CD4-positive, alpha-beta T cell treated with Interleukin-1 beta for 1 hour (primary cell): ENCODE measurements at regions not wholly inside any gene's neighbourhood (a gene's known extent, or its start where the extent isn't known, plus 50 kb on each side); places are given as distances from the start of the nearest gene placed in this dataset.
"Not testable (repeated sequence)": the region's sequence is repeated elsewhere in the genome, so short reads cannot be mapped to it uniquely, and the experiment has no call there.

ENCODE experiments used
- DNase-seq, 2 donors: peaks; one replicate each; pipeline ENCODE4 v3.0.0-alpha.2; 2020 to 2022

GRCh38 chr2:132273585-132273984 lies 111.8 kb upstream of the ANKRD30BL start:
- DNase-seq, result not testable (repeated sequence)

GRCh38 chr2:132274000-132274399 lies 112.2 kb upstream of the ANKRD30BL start:
- no peak for DNase-seq

- no peak for DNase-seq
Observed at GRCh38 chr2:132275396-132275795, 113.6 kb upstream of the ANKRD30BL start.

GRCh38 chr2:132276571-132276981 lies 114.8 kb upstream of the ANKRD30BL start:
- no peak for DNase-seq

GRCh38 chr2:132278267-132278666 lies 116.5 kb upstream of the ANKRD30BL start:
- DNase-seq, result no peak

- no peak for DNase-seq
Observed at GRCh38 chr2:132279344-132279743, 117.6 kb upstream of the ANKRD30BL start.

- no peak for DNase-seq
Observed at GRCh38 chr2:132279930-132280615, 118.3 kb upstream of the ANKRD30BL start.

- DNase-seq, result no peak
Observed at GRCh38 chr2:132280912-132281311, 119.2 kb upstream of the ANKRD30BL start.

- DNase-seq, result not testable (repeated sequence)
Observed at GRCh38 chr2:132282104-132282503, 120.4 kb upstream of the ANKRD30BL start.

- DNase-seq, result no peak
Observed at GRCh38 chr2:132282911-132283310, 121.2 kb upstream of the ANKRD30BL start.

- not testable (repeated sequence) for DNase-seq
Observed at GRCh38 chr2:132286289-132286911, 124.6 kb upstream of the ANKRD30BL start.

- not testable (repeated sequence) for DNase-seq
Observed at GRCh38 chr2:132287910-132288309, 126.2 kb upstream of the ANKRD30BL start.

- not testable (repeated sequence) for DNase-seq
Observed at GRCh38 chr2:132289138-132289537, 127.4 kb upstream of the ANKRD30BL start.

- DNase-seq, result not testable (repeated sequence)
Observed at GRCh38 chr2:132289812-132290211, 126.8 kb upstream of the GPR39 start.

GRCh38 chr2:132300592-132301378 lies 115.8 kb upstream of the GPR39 start:
- DNase-seq, result not testable (repeated sequence)

- not testable (repeated sequence) for DNase-seq
Observed at GRCh38 chr2:132304661-132305380, 111.8 kb upstream of the GPR39 start.

- DNase-seq, result not testable (repeated sequence)
Observed at GRCh38 chr2:132307613-132308198, 108.9 kb upstream of the GPR39 start.

- DNase-seq, result not testable (repeated sequence)
Observed at GRCh38 chr2:132309203-132309602, 107.4 kb upstream of the GPR39 start.

GRCh38 chr2:132315546-132315945 lies 101.1 kb upstream of the GPR39 start:
- DNase-seq, result not testable (repeated sequence)

- DNase-seq, result not testable (repeated sequence)
Observed at GRCh38 chr2:132317026-132317680, 99.5 kb upstream of the GPR39 start.

- DNase-seq, result not testable (repeated sequence)
Observed at GRCh38 chr2:132318481-132318880, 98.1 kb upstream of the GPR39 start.

- DNase-seq, result not testable (repeated sequence)
Observed at GRCh38 chr2:132324005-132324404, 92.6 kb upstream of the GPR39 start.
